H9 (cell line): ENCODE measurements at regions not wholly inside any gene's neighbourhood (a gene's known extent, or its start where the extent isn't known, plus 50 kb on each side); places are given as distances from the start of the nearest gene placed in this dataset.

Experiments
- DNase-seq: peaks from one replicate; pipeline ENCODE4 v3.0.0-alpha.2; 2017
- H2AFZ ChIP-seq: one replicate; pipeline ENCODE4 v1.6.1; 2013; ENCODE audit warnings: mild to moderate bottlenecking, low read length, control low read depth, moderate library complexity
- H2AK5ac ChIP-seq: 2 replicates; pipeline ENCODE4 v1.6.1; 2013; ENCODE audit warnings: low read length, control low read depth, mixed read lengths; ENCODE audit not compliant: insufficient read length
- H2BK120ac ChIP-seq: one replicate; pipeline ENCODE4 v1.6.1; 2013; ENCODE audit warnings: low read depth, mild to moderate bottlenecking, low read length, control low read depth, inconsistent platforms; ENCODE audit not compliant: poor library complexity, severe bottlenecking
- H2BK12ac ChIP-seq: 2 replicates; pipeline ENCODE4 v1.6.1; 2013; ENCODE audit warnings: low read length, control low read depth, mixed read lengths, low read depth; ENCODE audit not compliant: insufficient read length
- H2BK15ac ChIP-seq: 2 replicates; pipeline ENCODE4 v1.6.1; 2013; ENCODE audit warnings: low read depth, low read length, control low read depth
- H2BK20ac ChIP-seq: one replicate; pipeline ENCODE4 v1.6.1; 2013; ENCODE audit warnings: low read depth, mild to moderate bottlenecking, low read length, control low read depth, inconsistent platforms; ENCODE audit not compliant: poor library complexity, severe bottlenecking
- H2BK5ac ChIP-seq: 2 replicates; pipeline ENCODE4 v1.6.1; 2013; ENCODE audit warnings: low read length, control low read depth, mixed read lengths; ENCODE audit not compliant: insufficient read length
- H3K14ac ChIP-seq: 2 replicates; pipeline ENCODE4 v1.6.1; 2013; ENCODE audit warnings: low read length, control low read depth; ENCODE audit not compliant: insufficient read depth
- H3K18ac ChIP-seq: 2 replicates; pipeline ENCODE4 v1.6.1; 2013; ENCODE audit warnings: low read depth, mild to moderate bottlenecking, mixed read lengths, low read length, control low read depth; ENCODE audit not compliant: insufficient read length
- H3K23ac ChIP-seq: 2 replicates; pipeline ENCODE4 v1.6.1; 2013; ENCODE audit warnings: low read length, control low read depth, mixed read lengths, low read depth; ENCODE audit not compliant: insufficient read length
- H3K23me2 ChIP-seq: 2 replicates; pipeline ENCODE4 v1.6.1; 2013; ENCODE audit warnings: low read depth, mild to moderate bottlenecking, mixed read lengths, low read length, control low read depth; ENCODE audit not compliant: insufficient read length, poor library complexity, severe bottlenecking
- H3K27ac ChIP-seq: 2 replicates; pipeline ENCODE4 v1.5.1; 2013; ENCODE audit warnings: low read length, control low read depth, mixed read lengths, low read depth; ENCODE audit not compliant: insufficient read length
- H3K27me3 ChIP-seq: 2 replicates; pipeline ENCODE4 v1.6.1; 2013; ENCODE audit warnings: low read length, control low read depth, inconsistent platforms; ENCODE audit not compliant: insufficient read depth
- H3K4ac ChIP-seq: 2 replicates; pipeline ENCODE4 v1.6.1; 2013; ENCODE audit warnings: low read depth, mild to moderate bottlenecking, control low read depth, inconsistent platforms, low read length, moderate library complexity
- H3K4me1 ChIP-seq: 2 replicates; pipeline ENCODE4 v1.6.1; 2013; ENCODE audit warnings: low read length, control low read depth, inconsistent platforms; ENCODE audit not compliant: insufficient read depth
- H3K4me2 ChIP-seq: 2 replicates; pipeline ENCODE4 v1.6.1; 2013; ENCODE audit warnings: low read length, control low read depth, mixed read lengths; ENCODE audit not compliant: insufficient read length, insufficient read depth
- H3K56ac ChIP-seq: 2 replicates; pipeline ENCODE4 v1.6.1; 2013; ENCODE audit warnings: low read depth, mild to moderate bottlenecking, mixed read lengths, low read length, control low read depth; ENCODE audit not compliant: insufficient read length
- H3K79me1 ChIP-seq: 2 replicates; pipeline ENCODE4 v1.6.1; 2013; ENCODE audit warnings: low read depth, mild to moderate bottlenecking, moderate library complexity, low read length, control low read depth, inconsistent platforms; ENCODE audit not compliant: insufficient read depth, poor library complexity, severe bottlenecking
- H3K79me2 ChIP-seq: 2 replicates; pipeline ENCODE4 v1.6.1; 2013; ENCODE audit warnings: low read length, control low read depth, inconsistent platforms; ENCODE audit not compliant: insufficient read depth
- H3K9ac ChIP-seq: 2 replicates; pipeline ENCODE4 v1.6.1; 2013; ENCODE audit warnings: low read length, control low read depth, mixed read lengths; ENCODE audit not compliant: insufficient read length; ENCODE audit errors: extremely low read depth
- H3K9me3 ChIP-seq: one replicate; pipeline ENCODE4 v1.6.1; 2013; ENCODE audit warnings: low read depth, low read length, inconsistent platforms; ENCODE audit not compliant: control insufficient read depth
- H3T11ph ChIP-seq: one replicate; pipeline ENCODE4 v1.6.1; 2013; ENCODE audit warnings: mild to moderate bottlenecking, low read length, control low read depth, inconsistent platforms
- H4K20me1 ChIP-seq: one replicate; pipeline ENCODE4 v1.6.1; 2013; ENCODE audit not compliant: control insufficient read depth, insufficient read length, insufficient read depth
- H4K5ac ChIP-seq: 2 replicates; pipeline ENCODE4 v1.6.1; 2013; ENCODE audit warnings: low read depth, mild to moderate bottlenecking, mixed read lengths, low read length, control low read depth; ENCODE audit not compliant: insufficient read length
- H4K8ac ChIP-seq: replicated peaks from 2 replicates; pipeline ENCODE4 v1.6.1; 2013; ENCODE audit warnings: low read length, control low read depth, mixed read lengths, low read depth; ENCODE audit not compliant: insufficient read length
- H4K91ac ChIP-seq: 2 replicates; pipeline ENCODE4 v1.6.1; 2013; ENCODE audit warnings: low read depth, mild to moderate bottlenecking, moderate library complexity, mixed read lengths, low read length, control low read depth; ENCODE audit not compliant: insufficient read length
- H3K27ac Mint-ChIP-seq, 3 experiments: 2 replicates in 2 of 3; 3 replicates in 1 of 3; pipeline ENCODE4 v1.8.0; 2020 to 2021; ENCODE audit warnings: mixed read lengths in 3 of 3, mild to moderate bottlenecking in 1 of 3, moderate library complexity in 1 of 3
- H3K27me3 Mint-ChIP-seq: 2 replicates; pipeline ENCODE4 v1.8.0; 2021; ENCODE audit warnings: low read depth, mild to moderate bottlenecking, moderate library complexity, mixed read lengths
- H3K36me3 Mint-ChIP-seq, 3 experiments: 2 replicates in 2 of 3; 3 replicates in 1 of 3; pipeline ENCODE4 v1.8.0; 2020 to 2021; ENCODE audit warnings: low read depth in 3 of 3, mixed read lengths in 3 of 3; ENCODE audit not compliant: insufficient read depth in 1 of 3
- H3K4me1 Mint-ChIP-seq, 2 experiments: 2 replicates each; pipeline ENCODE4 v1.8.0; 2020; ENCODE audit warnings: mixed read lengths in 2 of 2
- H3K4me3 Mint-ChIP-seq, 2 experiments: 2 replicates in 1 of 2; 3 replicates in 1 of 2; pipeline ENCODE4 v1.8.0; 2020 to 2021; ENCODE audit warnings: mild to moderate bottlenecking in 2 of 2, mixed read lengths in 2 of 2, moderate library complexity in 1 of 2
- H3K9me3 Mint-ChIP-seq, 2 experiments: 2 replicates in 1 of 2; 3 replicates in 1 of 2; pipeline ENCODE4 v1.8.0; 2020; ENCODE audit warnings: mild to moderate bottlenecking in 2 of 2, mixed read lengths in 2 of 2, moderate library complexity in 1 of 2
- CTCF ChIP-seq: fragments of 200-600 bp; sonication (generic); conservative IDR thresholded peaks from 3 replicates; pipeline ENCODE4 v1.8.0; 2021; ENCODE audit warnings: antibody characterized with exemption, mild to moderate bottlenecking
- WGBS: extraction: QIAGEN DNeasy Blood & Tissue Kit; methylation state at CpG from one replicate; pipeline ENCODE4 v1.1.7; 2013; ENCODE audit warnings: missing lambda C conversion rate, low lambda C conversion rate, mixed read lengths; ENCODE audit not compliant: insufficient read length; ENCODE audit errors: extremely low coverage; 5-methylcytosine and 5-hydroxymethylcytosine counted together

GRCh38 chr5:174937201-174938123 lies 213.1 kb downstream of the MSX2 start:
- peaks cover 0 to 4% of the 10 kb centered on the region in 2 experiments; a peak in 2 of 4 replicates for H3K4me1 Mint-ChIP-seq
- no peak overlapping the region for H3K23ac ChIP-seq
- WGBS = no CpG with 5 or more reads among the region's 6 CpGs

More at GRCh38 chr5:174937201-174938123, 213.1 kb downstream of the MSX2 start:
- H3K9me3 Mint-ChIP-seq = peaks cover 0 to 5% of the 10 kb centered on the region in 2 experiments; a peak in 2 of 5 replicates
- no peak for DNase-seq
- H2BK120ac ChIP-seq = no peak overlapping the region
- no peaks in the 10 kb centered on the region for H3K9me3 ChIP-seq
- no peak overlapping the region for H3K9ac ChIP-seq
- no peak overlapping the region for H2AFZ ChIP-seq
- no peak overlapping the region for H3K27ac Mint-ChIP-seq
- H2BK15ac ChIP-seq = no peak overlapping the region
- no peak overlapping the region for H3K4ac ChIP-seq
- no peak overlapping the region for H2BK20ac ChIP-seq
- H3K14ac ChIP-seq = no peak overlapping the region
- no peaks in the 10 kb centered on the region for H3K4me1 ChIP-seq
- H3K79me1 ChIP-seq = no peaks in the 10 kb centered on the region
- no peak overlapping the region for H4K91ac ChIP-seq
- H2BK12ac ChIP-seq = no peak overlapping the region
- H3K4me3 Mint-ChIP-seq = no peak overlapping the region
- no peak overlapping the region for H3K4me2 ChIP-seq
- H4K20me1 ChIP-seq = no peaks in the 10 kb centered on the region
- no peak overlapping the region for H2BK5ac ChIP-seq
- no peak overlapping the region for H3T11ph ChIP-seq
- H4K8ac ChIP-seq = no peak overlapping the region
- H3K56ac ChIP-seq = no peak overlapping the region
- no peak for TF ChIP-seq CTCF
- no peaks in the 10 kb centered on the region for H3K27me3 ChIP-seq
- H3K27me3 Mint-ChIP-seq = peaks cover 17% of the 10 kb centered on the region
- no peaks in the 10 kb centered on the region for H3K79me2 ChIP-seq
- no peak overlapping the region for H3K27ac ChIP-seq
- no peak overlapping the region for H4K5ac ChIP-seq
- no peak overlapping the region for H3K18ac ChIP-seq
- no peaks in the 10 kb centered on the region for H3K23me2 ChIP-seq
- H2AK5ac ChIP-seq = no peak overlapping the region
- no peaks in the 10 kb centered on the region for H3K36me3 Mint-ChIP-seq
